Hepatocyte (in vitro differentiated cells): ENCODE measurements at regions not wholly inside any gene's neighbourhood (a gene's known extent, or its start where the extent isn't known, plus 50 kb on each side); places are given as distances from the start of the nearest gene placed in this dataset.

Experiments
- DNase-seq: peaks from one replicate; pipeline ENCODE4 v3.0.0-alpha.2; 2016; ENCODE audit warnings: low spot score
- H2AFZ ChIP-seq: fragments of 200-600 bp; sonication (generic); 2 replicates; pipeline ENCODE4 v1.6.0; 2016; ENCODE audit warnings: antibody characterized with exemption, mild to moderate bottlenecking
- H3K27ac ChIP-seq: fragments of 200-600 bp; sonication (generic); 2 replicates; pipeline ENCODE4 v1.5.1; 2016; ENCODE audit warnings: mild to moderate bottlenecking
- H3K27me3 ChIP-seq: fragments of 200-600 bp; sonication (generic); 2 replicates; pipeline ENCODE4 v1.6.1; 2016
- H3K36me3 ChIP-seq: fragments of 200-600 bp; sonication (generic); replicated peaks from 2 replicates; pipeline ENCODE4 v1.5.1; 2016; ENCODE audit warnings: low read depth; ENCODE audit not compliant: insufficient read depth
- H3K4me1 ChIP-seq: fragments of 200-600 bp; sonication (generic); 2 replicates; pipeline ENCODE4 v1.5.1; 2016; ENCODE audit warnings: mild to moderate bottlenecking, moderate library complexity; ENCODE audit not compliant: insufficient read depth
- H3K4me2 ChIP-seq: fragments of 200-600 bp; sonication (generic); 2 replicates; pipeline ENCODE4 v1.6.0; 2016
- H3K4me3 ChIP-seq: fragments of 200-600 bp; sonication (generic); 2 replicates; pipeline ENCODE4 v1.5.1; 2016; ENCODE audit warnings: mild to moderate bottlenecking
- H3K79me2 ChIP-seq: fragments of 200-600 bp; sonication (generic); 2 replicates; pipeline ENCODE4 v1.6.0; 2017; ENCODE audit warnings: mild to moderate bottlenecking
- H3K9me2 ChIP-seq: fragments of 200-600 bp; sonication (generic); replicated peaks from 2 replicates; pipeline ENCODE4 v1.6.0; 2017; ENCODE audit warnings: mild to moderate bottlenecking; ENCODE audit not compliant: insufficient read depth
- H3K9me3 ChIP-seq: fragments of 200-600 bp; sonication (generic); 2 replicates; pipeline ENCODE4 v1.5.1; 2016; ENCODE audit warnings: low read depth, mild to moderate bottlenecking
- H4K20me1 ChIP-seq: fragments of 200-600 bp; sonication (generic); 2 replicates; pipeline ENCODE4 v1.6.0; 2016; ENCODE audit warnings: mild to moderate bottlenecking; ENCODE audit not compliant: insufficient read depth, poor library complexity, severe bottlenecking
- CTCF ChIP-seq: fragments of 200-600 bp; sonication (generic); IDR thresholded peaks from 2 replicates; pipeline ENCODE4 v1.5.1; 2016; ENCODE audit warnings: antibody characterized with exemption, mild to moderate bottlenecking; ENCODE audit not compliant: poor library complexity
- EZH2 ChIP-seq: fragments of 200-600 bp; sonication (generic); IDR thresholded peaks from 2 replicates; pipeline ENCODE4 v1.6.1; 2016; ENCODE audit warnings: antibody characterized with exemption, mild to moderate bottlenecking, borderline replicate concordance
- EZH2phosphoT487 ChIP-seq: fragments of 200-600 bp; sonication (generic); IDR thresholded peaks from one replicate; pipeline ENCODE4 v1.6.1; 2018; ENCODE audit warnings: antibody characterized with exemption, mild to moderate bottlenecking, low read depth, moderate library complexity; ENCODE audit not compliant: unreplicated experiment, severe bottlenecking
- WGBS: methylation state at CpG from one replicate; pipeline ENCODE4 v1.1.6; 2016; ENCODE audit warnings: low lambda C conversion rate; ENCODE audit errors: missing lambda C conversion rate; 5-methylcytosine and 5-hydroxymethylcytosine counted together

- 78% methylated on average over 5 of the region's 5 CpGs for WGBS
- no peaks in the 10 kb centered on the region for H3K79me2 ChIP-seq
Measured at GRCh38 chr19:28619816-28620429, 593.0 kb downstream of the UQCRFS1 start.

GRCh38 chr19:28618504-28618903 is 594.4 kb downstream of the UQCRFS1 start:
- no peak overlapping the region for H3K4me2 ChIP-seq
- no peaks in the 10 kb centered on the region for H3K9me2 ChIP-seq
- no peaks in the 10 kb centered on the region for H3K4me1 ChIP-seq
- no peak overlapping the region for H2AFZ ChIP-seq
- H3K27ac ChIP-seq = no peak overlapping the region
- no peak overlapping the region for H3K4me3 ChIP-seq
- H3K27me3 ChIP-seq = no peaks in the 10 kb centered on the region
- no peak for DNase-seq
- no peaks in the 10 kb centered on the region for H3K36me3 ChIP-seq
- no peaks in the 10 kb centered on the region for H3K79me2 ChIP-seq
- 84% methylated on average over 4 of the region's 4 CpGs for WGBS
- H4K20me1 ChIP-seq = no peaks in the 10 kb centered on the region
- no peak for TF ChIP-seq EZH2
- TF ChIP-seq EZH2phosphoT487 = no peak
- no peak for TF ChIP-seq CTCF
- H3K9me3 ChIP-seq = no peaks in the 10 kb centered on the region

More at GRCh38 chr19:28619816-28620429, 593.0 kb downstream of the UQCRFS1 start:
- Histone ChIP-seq H4K20me1 (no peaks in the 10 kb centered on the region), H3K9me3 (no peaks in the 10 kb centered on the region), H3K4me1 (no peaks in the 10 kb centered on the region), H3K27ac (no peak overlapping the region), H2AFZ (no peak overlapping the region), H3K9me2 (no peaks in the 10 kb centered on the region), H3K36me3 (no peaks in the 10 kb centered on the region), H3K4me3 (no peak overlapping the region), H3K27me3 (no peaks in the 10 kb centered on the region), H3K4me2 (no peak overlapping the region)
- TF ChIP-seq CTCF (no peak), EZH2 (no peak), EZH2phosphoT487 (no peak)
- no peak for DNase-seq

- Histone ChIP-seq H3K27me3 (no peaks in the 10 kb centered on the region), H3K9me3 (no peaks in the 10 kb centered on the region), H3K79me2 (no peaks in the 10 kb centered on the region), H3K27ac (no peak overlapping the region), H3K4me2 (no peak overlapping the region), H2AFZ (no peak overlapping the region), H3K4me1 (no peaks in the 10 kb centered on the region), H3K9me2 (no peaks in the 10 kb centered on the region), H3K36me3 (no peaks in the 10 kb centered on the region), H3K4me3 (no peak overlapping the region), H4K20me1 (no peaks in the 10 kb centered on the region)
- no peak for TF ChIP-seq EZH2
- no peak for DNase-seq
- 75% methylated on average over 1 of the region's 1 CpG for WGBS
Measured at GRCh38 chr19:28615966-28616365, 597.0 kb downstream of the UQCRFS1 start.

GRCh38 chr19:28615546-28615916 is 597.4 kb downstream of the UQCRFS1 start:
- Histone ChIP-seq H3K27me3 (no peaks in the 10 kb centered on the region), H3K79me2 (no peaks in the 10 kb centered on the region), H3K9me3 (no peaks in the 10 kb centered on the region), H3K36me3 (no peaks in the 10 kb centered on the region), H3K27ac (no peak overlapping the region), H3K4me1 (no peaks in the 10 kb centered on the region), H4K20me1 (no peaks in the 10 kb centered on the region), H3K9me2 (no peaks in the 10 kb centered on the region), H3K4me3 (no peak overlapping the region), H2AFZ (no peak overlapping the region), H3K4me2 (no peak overlapping the region)
- TF ChIP-seq CTCF (no peak), EZH2phosphoT487 (no peak), EZH2 (no peak)
- 91% methylated on average over 3 of the region's 3 CpGs for WGBS
- no peak for DNase-seq
